C4-2B (cell line): ENCODE measurements at regions not wholly inside any gene's neighbourhood (a gene's known extent, or its start where the extent isn't known, plus 50 kb on each side); places are given as distances from the start of the nearest gene placed in this dataset.

ENCODE experiments used
- H3K27ac ChIP-seq: fragments of 450-650 bp; 2 replicates; pipeline ENCODE4 v1.5.1; 2017
- CTCF ChIP-seq: fragments of 450-650 bp; conservative IDR thresholded peaks from 2 replicates; pipeline ENCODE4 v1.5.1; 2017; ENCODE audit warnings: mild to moderate bottlenecking
- ZFX ChIP-seq: fragments of 450-650 bp; IDR thresholded peaks from 2 replicates; pipeline ENCODE4 v1.6.1; 2017

DNA sequence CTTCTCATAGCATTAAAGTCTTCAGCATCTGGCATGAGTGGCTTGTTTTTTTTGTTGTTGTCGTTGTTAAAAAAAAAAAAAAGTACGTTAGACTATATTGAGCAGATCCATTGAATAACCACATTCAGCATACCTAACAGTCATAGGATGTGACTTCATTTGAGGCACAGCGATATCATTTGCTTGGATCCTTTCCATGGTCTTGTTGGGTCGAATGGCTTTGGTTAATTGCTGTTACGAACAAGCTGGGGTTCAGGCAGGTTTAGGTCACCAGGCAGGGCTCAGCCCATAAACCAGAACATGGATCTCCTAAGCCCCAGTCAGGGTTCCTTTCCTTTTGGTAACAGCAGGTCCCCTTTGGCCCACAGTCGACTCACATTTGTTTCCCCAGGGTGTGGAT lies 76.2 kb downstream of the POLR2M start:
- TF ChIP-seq CTCF (no peak), ZFX (no peak)
- H3K27ac ChIP-seq: no peak overlapping the region

DNA sequence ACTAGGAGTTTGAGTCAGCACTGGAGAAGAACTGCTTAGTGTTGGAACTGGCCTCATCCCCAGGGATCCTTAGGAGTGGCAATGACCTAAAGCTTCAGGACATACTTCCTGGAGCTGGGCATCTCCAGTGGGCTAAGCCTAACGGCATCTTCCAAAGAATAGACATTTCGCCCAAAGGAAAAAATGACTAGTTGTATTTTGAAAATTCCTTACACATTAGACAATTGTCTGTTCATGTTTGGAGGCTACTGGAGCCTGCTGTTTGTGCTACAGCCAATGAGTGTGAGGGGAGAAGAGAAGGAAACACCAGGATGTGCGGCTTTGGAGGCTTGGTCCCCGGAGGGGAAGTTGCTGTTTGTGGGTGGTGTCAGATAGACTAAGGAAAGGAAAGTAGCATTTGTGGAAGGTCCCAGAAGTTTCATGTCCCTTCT lies 77.6 kb downstream of the POLR2M start:
- H3K27ac ChIP-seq: no peak overlapping the region
- TF ChIP-seq ZFX (no peak), CTCF (no peak)

- TF ChIP-seq CTCF (no peak), ZFX (no peak)
- H3K27ac ChIP-seq: no peak overlapping the region
Measured at GRCh38 chr15:57785039-57785438, 78.5 kb downstream of the POLR2M start.

DNA sequence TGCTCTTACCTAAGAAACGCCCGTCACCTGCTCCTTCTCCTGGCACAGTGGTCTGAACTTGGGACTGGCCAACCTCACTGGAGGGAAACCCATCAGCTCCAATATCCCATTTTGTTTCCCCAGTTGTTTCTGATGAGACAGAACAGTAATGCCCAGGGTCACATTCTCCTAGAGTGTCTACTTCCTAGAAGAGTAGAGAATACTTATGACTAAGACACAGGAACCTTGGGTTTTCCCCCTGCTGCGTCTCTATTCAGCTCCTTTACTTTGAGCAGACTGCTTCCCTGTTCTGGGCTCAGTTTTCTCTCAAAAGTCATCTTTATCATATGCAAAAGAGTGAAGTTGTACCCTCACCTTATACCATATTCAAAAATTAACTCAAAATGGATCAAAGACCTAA lies 79.4 kb downstream of the POLR2M start:
- no peak for TF ChIP-seq ZFX
- TF ChIP-seq CTCF: no peak
- H3K27ac ChIP-seq: no peak overlapping the region

GRCh38 chr15:57789225-57789624 lies 82.7 kb downstream of the POLR2M start:
- no peak overlapping the region for H3K27ac ChIP-seq
- TF ChIP-seq ZFX (no peak), CTCF (no peak)

DNA sequence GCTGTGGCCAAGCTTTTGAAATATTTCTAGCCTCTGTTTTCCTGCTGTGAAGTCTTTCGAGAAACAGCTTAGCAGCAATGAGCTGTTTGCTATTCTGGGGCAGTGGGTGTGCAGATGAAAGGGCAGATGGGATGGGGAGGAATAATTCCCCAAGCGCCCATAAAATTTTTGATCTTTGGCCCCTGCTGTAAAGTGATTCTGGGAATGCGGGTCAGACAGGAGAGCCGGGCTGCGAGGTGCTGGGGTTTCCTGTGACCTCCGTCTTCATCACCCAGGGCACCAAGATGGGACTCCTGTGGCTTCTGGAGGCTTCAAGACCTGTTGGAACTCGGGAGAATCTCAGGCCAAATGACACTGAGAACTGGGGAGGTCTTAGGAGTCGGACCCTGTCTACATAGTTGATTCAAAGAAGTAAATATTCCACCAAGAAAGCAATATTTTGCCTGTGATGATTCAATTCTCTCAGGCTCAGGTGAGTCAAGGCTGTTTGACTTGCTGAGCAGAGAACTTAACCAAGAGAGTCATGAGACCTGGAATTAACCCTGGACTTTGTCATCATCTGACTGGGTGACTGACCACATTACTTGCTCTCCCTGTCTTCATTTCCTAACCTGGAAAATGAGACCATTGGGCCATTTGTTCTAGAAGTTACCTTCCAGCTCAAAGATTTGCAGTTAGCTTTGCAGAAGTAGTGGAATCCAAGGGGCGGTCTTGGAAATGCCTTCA lies 86.4 kb downstream of the POLR2M start:
- TF ChIP-seq CTCF: no peak
- no peak for TF ChIP-seq ZFX
- no peak overlapping the region for H3K27ac ChIP-seq

DNA sequence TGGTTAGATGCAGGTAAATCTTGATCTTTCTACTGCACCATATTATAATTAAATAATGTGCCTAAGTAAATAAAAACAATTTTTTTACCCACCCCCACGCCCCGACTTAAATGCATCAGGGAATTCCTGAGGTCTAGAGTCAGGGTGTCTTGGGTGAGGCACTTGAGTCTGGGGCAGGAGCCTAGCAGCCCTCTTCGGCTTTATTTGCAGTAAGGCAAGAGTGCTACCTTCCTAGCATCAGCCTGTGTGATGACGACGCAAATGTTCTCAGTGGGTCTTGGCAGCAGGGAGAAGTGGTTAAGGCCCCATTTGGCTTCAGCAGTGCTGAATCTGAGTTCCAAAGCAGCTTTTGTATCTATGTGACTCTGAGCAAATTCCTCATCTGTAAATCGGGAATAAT lies 88.7 kb downstream of the POLR2M start:
- TF ChIP-seq ZFX: no peak
- TF ChIP-seq CTCF: no peak

More for the DNA sequence above, 88.7 kb downstream of the POLR2M start:
- no peak overlapping the region for H3K27ac ChIP-seq
